PC-9 (cell line): ENCODE measurements at regions not wholly inside any gene's neighbourhood (a gene's known extent, or its start where the extent isn't known, plus 50 kb on each side); places are given as distances from the start of the nearest gene placed in this dataset.

Experiments used
- BruUV-seq: library from RNA; stranded (reverse); fragments of 400-500 nt; replicated peaks from 2 replicates; lab custom pipeline; 2021; lab: Mats Ljungman, UMichigan
- CTCF ChIA-PET: fragments of 300-600 bp; sonication (Branson Sonifier 250); formaldehyde crosslinking; loops from one replicate; lab custom pipeline; 2022; ENCODE audit warnings: antibody characterized with exemption; lab: Charles Lee
- POLR2A ChIA-PET: fragments of 300-600 bp; sonication (Branson Sonifier 250); formaldehyde crosslinking; loops from one replicate; lab custom pipeline; 2022; ENCODE audit warnings: antibody characterized with exemption; ENCODE audit not compliant: unreplicated experiment; lab: Charles Lee
- DNase-seq, 2 experiments: peaks; one replicate each; pipeline versions ENCODE4 v3.0.0 to v3.0.0-alpha.2; 2015 to 2022; ENCODE audit warnings: mixed read lengths in 1 of 2
- H2AFZ ChIP-seq: fragments of 200-600 bp; sonication (generic); 2 replicates; pipeline ENCODE4 v1.8.1; 2017; ENCODE audit warnings: antibody characterized with exemption
- H3F3A ChIP-seq: fragments of 200-600 bp; sonication (generic); 2 replicates; pipeline ENCODE4 v1.8.1; 2017; ENCODE audit warnings: antibody characterized with exemption, mild to moderate bottlenecking, low read depth; ENCODE audit not compliant: insufficient read depth
- H3K27ac ChIP-seq: fragments of 200-600 bp; sonication (generic); 2 replicates; pipeline ENCODE4 v1.6.1; 2016; ENCODE audit warnings: mixed run types
- H3K27me3 ChIP-seq: fragments of 200-600 bp; sonication (generic); 2 replicates; pipeline ENCODE4 v1.6.1; 2016; ENCODE audit warnings: low read depth, mixed run types; ENCODE audit not compliant: insufficient read depth
- H3K36me3 ChIP-seq: fragments of 200-600 bp; sonication (generic); 2 replicates; pipeline ENCODE4 v1.6.1; 2016; ENCODE audit warnings: low read depth, mixed run types
- H3K4me1 ChIP-seq: fragments of 200-600 bp; sonication (generic); replicated peaks from 2 replicates; pipeline ENCODE4 v1.6.1; 2016; ENCODE audit warnings: mixed run types; ENCODE audit not compliant: insufficient read depth
- H3K4me2 ChIP-seq: fragments of 200-600 bp; sonication (generic); 2 replicates; pipeline ENCODE4 v1.6.1; 2017; ENCODE audit warnings: mixed run types
- H3K4me3 ChIP-seq: fragments of 200-600 bp; sonication (generic); 2 replicates; pipeline ENCODE4 v1.6.1; 2016; ENCODE audit warnings: mixed run types
- H3K79me2 ChIP-seq: fragments of 200-600 bp; sonication (generic); 2 replicates; pipeline ENCODE4 v1.6.1; 2017; ENCODE audit warnings: low read depth, mixed run types
- H3K9me2 ChIP-seq: fragments of 200-600 bp; sonication (generic); 2 replicates; pipeline ENCODE4 v1.8.1; 2017; ENCODE audit warnings: mild to moderate bottlenecking; ENCODE audit not compliant: insufficient read depth
- H3K9me3 ChIP-seq: fragments of 200-600 bp; sonication (generic); 2 replicates; pipeline ENCODE4 v1.8.1; 2016; ENCODE audit warnings: low read depth; ENCODE audit not compliant: insufficient read depth
- H4K20me1 ChIP-seq: fragments of 200-600 bp; sonication (generic); 2 replicates; pipeline ENCODE4 v1.8.1; 2017; ENCODE audit not compliant: insufficient read depth
- CTCF ChIP-seq: fragments of 200-600 bp; sonication (generic); conservative IDR thresholded peaks from 2 replicates; pipeline ENCODE4 v1.6.1; 2017; ENCODE audit warnings: mixed run types, antibody characterized with exemption, mild to moderate bottlenecking, moderate library complexity
- EZH2 ChIP-seq: fragments of 200-600 bp; sonication (generic); IDR thresholded peaks from 2 replicates; pipeline ENCODE4 v1.8.0; 2017; ENCODE audit warnings: antibody characterized with exemption, low read depth
- intact Hi-C: fragments of 100-400 bp; cut with micrococcal nuclease; formaldehyde crosslinking; loops from one replicate; pipeline ENCODE4 v1.10.0; 2022; ENCODE audit not compliant: unreplicated experiment

GRCh38 chrX:40885989-40886388 lies 150.6 kb upstream of the MED14 start:
- H3K4me2 ChIP-seq, result no peak overlapping the region
- no peaks in the 10 kb centered on the region for H4K20me1 ChIP-seq
- no peaks in the 10 kb centered on the region for H3K9me2 ChIP-seq
- BruUV-seq, result no TSS peak
- no peaks in the 10 kb centered on the region for H3F3A ChIP-seq
- no peaks in the 10 kb centered on the region for H3K4me1 ChIP-seq
- H3K36me3 ChIP-seq, result no peaks in the 10 kb centered on the region
- TF ChIP-seq EZH2 (no peak), CTCF (no peak)
- intact Hi-C loops, result no loop called here
- H3K79me2 ChIP-seq, result no peaks in the 10 kb centered on the region
- H2AFZ ChIP-seq, result no peak overlapping the region
- no peak overlapping the region for H3K27ac ChIP-seq
- H3K27me3 ChIP-seq, result no peaks in the 10 kb centered on the region
- POLR2A ChIA-PET, result no interaction called here
- DNase-seq, result no peak
- no peak overlapping the region for H3K4me3 ChIP-seq
- H3K9me3 ChIP-seq, result no peaks in the 10 kb centered on the region
- CTCF ChIA-PET, result no interaction called here

- H3K9me2 ChIP-seq, result no peaks in the 10 kb centered on the region
- no peaks in the 10 kb centered on the region for H3K27me3 ChIP-seq
- TF ChIP-seq CTCF (no peak), EZH2 (no peak)
- POLR2A ChIA-PET, result no interaction called here
- no peaks in the 10 kb centered on the region for H3K79me2 ChIP-seq
- H3F3A ChIP-seq, result no peaks in the 10 kb centered on the region
- H3K27ac ChIP-seq, result no peak overlapping the region
- BruUV-seq, result no TSS peak
- no peak overlapping the region for H3K4me2 ChIP-seq
- H3K4me1 ChIP-seq, result no peaks in the 10 kb centered on the region
- intact Hi-C loops, result no loop called here
- H4K20me1 ChIP-seq, result no peaks in the 10 kb centered on the region
- CTCF ChIA-PET, result no interaction called here
- no peak overlapping the region for H3K4me3 ChIP-seq
- H3K36me3 ChIP-seq, result no peaks in the 10 kb centered on the region
- no peak for DNase-seq
- H3K9me3 ChIP-seq, result no peaks in the 10 kb centered on the region
- H2AFZ ChIP-seq, result no peak overlapping the region
Observed at GRCh38 chrX:40887476-40887875, 152.1 kb upstream of the MED14 start.

GRCh38 chrX:40891798-40892197 lies 156.5 kb upstream of the MED14 start:
- H3K4me1 ChIP-seq, result no peaks in the 10 kb centered on the region
- CTCF ChIA-PET, result no interaction called here
- H3K36me3 ChIP-seq, result no peaks in the 10 kb centered on the region
- H3K4me3 ChIP-seq, result no peak overlapping the region
- H3K9me2 ChIP-seq, result no peaks in the 10 kb centered on the region
- no peak overlapping the region for H3K4me2 ChIP-seq
- no peaks in the 10 kb centered on the region for H3K9me3 ChIP-seq
- TF ChIP-seq EZH2, result no peak
- no peak for TF ChIP-seq CTCF
- no peaks in the 10 kb centered on the region for H3K79me2 ChIP-seq
- no peaks in the 10 kb centered on the region for H3F3A ChIP-seq
- no peak overlapping the region for H2AFZ ChIP-seq
- no peaks in the 10 kb centered on the region for H3K27me3 ChIP-seq
- intact Hi-C loops, result no loop called here
- no TSS peak for BruUV-seq
- no peak overlapping the region for H3K27ac ChIP-seq
- POLR2A ChIA-PET, result no interaction called here
- H4K20me1 ChIP-seq, result no peaks in the 10 kb centered on the region
- no peak for DNase-seq
